Fibroblast of lung (primary cell): ENCODE measurements at regions not wholly inside any gene's neighbourhood (a gene's known extent, or its start where the extent isn't known, plus 50 kb on each side); places are given as distances from the start of the nearest gene placed in this dataset.

Experiments used
- DNase-seq, 2 donors: peaks; one replicate each; pipeline versions ENCODE4 v3.0.0 to v3.0.0-alpha.2; 2010; ENCODE audit warnings: low read depth in 2 of 2
- H2AFZ ChIP-seq: 2 replicates; pipeline ENCODE4 v1.5.1; 2012; ENCODE audit warnings: low read length, control low read depth, inconsistent platforms
- H3K27ac ChIP-seq: 2 replicates; pipeline ENCODE4 v1.5.1; 2011; ENCODE audit warnings: low read length, control low read depth; ENCODE audit not compliant: insufficient read depth
- H3K27me3 ChIP-seq: 2 replicates; pipeline ENCODE4 v1.5.1; 2011; ENCODE audit warnings: mild to moderate bottlenecking, low read length; ENCODE audit not compliant: control insufficient read depth, insufficient read depth
- H3K36me3 ChIP-seq: 2 replicates; pipeline ENCODE4 v1.5.1; 2011; ENCODE audit warnings: low read length; ENCODE audit not compliant: control insufficient read depth, insufficient read depth
- H3K4me1 ChIP-seq: 2 replicates; pipeline ENCODE4 v1.5.1; 2011; ENCODE audit warnings: low read length; ENCODE audit not compliant: control insufficient read depth, insufficient read depth; ENCODE audit errors: extremely low read depth
- H3K4me2 ChIP-seq: 2 replicates; pipeline ENCODE4 v1.5.1; 2011; ENCODE audit warnings: low read length, control low read depth; ENCODE audit not compliant: insufficient read depth; ENCODE audit errors: extremely low read depth
- H3K4me3 ChIP-seq, 4 experiments: fragments of 200-600 bp in 1 of 4; sonication (generic) in 1 of 4; replicated peaks in 1 of 4; 2 replicates each; pipeline ENCODE4 v1.5.1; 2011 to 2016; ENCODE audit warnings: low read length in 4 of 4, low read depth in 3 of 4, mild to moderate bottlenecking in 3 of 4, control low read depth in 2 of 4, inconsistent platforms in 1 of 4, mixed read lengths in 1 of 4; ENCODE audit not compliant: insufficient read depth in 1 of 4; ENCODE audit errors: control extremely low read depth in 1 of 4
- H3K79me2 ChIP-seq: 2 replicates; pipeline ENCODE4 v1.5.1; 2012; ENCODE audit warnings: mild to moderate bottlenecking, low read length, inconsistent platforms; ENCODE audit not compliant: control insufficient read depth, insufficient read depth
- H3K9ac ChIP-seq: 2 replicates; pipeline ENCODE4 v1.5.1; 2011; ENCODE audit warnings: mild to moderate bottlenecking, low read length, control low read depth; ENCODE audit not compliant: insufficient read depth
- H3K9me3 ChIP-seq: 2 replicates; pipeline ENCODE4 v1.5.1; 2012; ENCODE audit warnings: low read depth, low read length; ENCODE audit not compliant: control insufficient read depth, insufficient read depth
- H4K20me1 ChIP-seq: 2 replicates; pipeline ENCODE4 v1.5.1; 2011; ENCODE audit warnings: low read length; ENCODE audit not compliant: control insufficient read depth, insufficient read depth; ENCODE audit errors: extremely low read depth
- CTCF ChIP-seq, 2 donors: IDR thresholded peaks in 1 of 2; conservative IDR thresholded peaks in 1 of 2; 1 replicate in 1 of 2; 2 replicates in 1 of 2; pipeline ENCODE4 v1.5.1; 2011 to 2012; ENCODE audit warnings: low read length in 2 of 2, control low read depth in 1 of 2, inconsistent platforms in 1 of 2, low read depth in 1 of 2, mild to moderate bottlenecking in 1 of 2
- EZH2 ChIP-seq: IDR thresholded peaks from 2 replicates; pipeline ENCODE4 v1.5.1; 2012; ENCODE audit warnings: low read length, control low read depth, mild to moderate bottlenecking; ENCODE audit errors: missing control alignments

- TF ChIP-seq CTCF (conservative IDR thresholded peaks at IDR 0.05 in 1 of 2, IDR thresholded peaks at IDR 0.05 in 1 of 2; ENCODE audit: low read depth in 1 of 2, low read length in 2 of 2): no peak
- TF ChIP-seq EZH2: no peak
- Histone ChIP-seq H4K20me1 (no peaks in the 10 kb centered on the region), H2AFZ (no peak overlapping the region), H3K4me1 (no peaks in the 10 kb centered on the region), H3K4me3 (no peak overlapping the region), H3K4me2 (no peak overlapping the region), H3K9me3 (no peaks in the 10 kb centered on the region), H3K27me3 (peaks cover 3% of the 10 kb centered on the region), H3K9ac (no peak overlapping the region), H3K27ac (no peak overlapping the region), H3K79me2 (no peaks in the 10 kb centered on the region), H3K36me3 (no peaks in the 10 kb centered on the region)
- DNase-seq: no peak
Observed at GRCh38 chr20:24732076-24732475, 217.0 kb upstream of the CST7 start.

- TF ChIP-seq CTCF (conservative IDR thresholded peaks at IDR 0.05 in 1 of 2, IDR thresholded peaks at IDR 0.05 in 1 of 2; ENCODE audit: low read depth in 1 of 2, low read length in 2 of 2): no peak
- no peak for TF ChIP-seq EZH2
- Histone ChIP-seq H4K20me1 (no peaks in the 10 kb centered on the region), H3K4me2 (no peak overlapping the region), H3K9me3 (no peaks in the 10 kb centered on the region), H3K4me3 (no peak overlapping the region), H2AFZ (no peak overlapping the region), H3K79me2 (no peaks in the 10 kb centered on the region), H3K9ac (no peak overlapping the region), H3K36me3 (no peaks in the 10 kb centered on the region), H3K4me1 (no peaks in the 10 kb centered on the region), H3K27me3 (peaks cover 3% of the 10 kb centered on the region), H3K27ac (no peak overlapping the region)
- no peak for DNase-seq
Observed at GRCh38 chr20:24732599-24732998, 216.5 kb upstream of the CST7 start.

- no peak overlapping the region for H3K4me3 ChIP-seq
- no peaks in the 10 kb centered on the region for H4K20me1 ChIP-seq
- no peaks in the 10 kb centered on the region for H3K9me3 ChIP-seq
- H3K4me1 ChIP-seq: no peaks in the 10 kb centered on the region
- no peak overlapping the region for H3K4me2 ChIP-seq
- H3K27me3 ChIP-seq: peaks cover 3% of the 10 kb centered on the region
- no peaks in the 10 kb centered on the region for H3K79me2 ChIP-seq
- H3K9ac ChIP-seq: no peak overlapping the region
- TF ChIP-seq CTCF (conservative IDR thresholded peaks at IDR 0.05 in 1 of 2, IDR thresholded peaks at IDR 0.05 in 1 of 2; ENCODE audit: low read depth in 1 of 2, low read length in 2 of 2): no peak
- no peak for TF ChIP-seq EZH2
- DNase-seq: no peak
- H3K27ac ChIP-seq: no peak overlapping the region
- H3K36me3 ChIP-seq: no peaks in the 10 kb centered on the region
- H2AFZ ChIP-seq: no peak overlapping the region
Observed at GRCh38 chr20:24733416-24733815, 215.7 kb upstream of the CST7 start.
